Right renal pelvis (tissue), 4 donors: ENCODE measurements at regions not wholly inside any gene's neighbourhood (a gene's known extent, or its start where the extent isn't known, plus 50 kb on each side); places are given as distances from the start of the nearest gene placed in this dataset.

ENCODE experiments used
- DNase-seq, 4 donors: peaks; one replicate each; pipeline ENCODE4 v3.0.0-alpha.2; 2013; ENCODE audit warnings: low read depth in 4 of 4, low spot score in 3 of 4, missing footprints in 1 of 4

GRCh38 chr9:126217797-126218196 is 108.8 kb upstream of the MVB12B start:
- no peak for DNase-seq

GRCh38 chr9:126218359-126219125 is 108.1 kb upstream of the MVB12B start:
- no peak for DNase-seq

GRCh38 chr9:126219166-126219565 is 107.5 kb upstream of the MVB12B start:
- no peak for DNase-seq

GRCh38 chr9:126219648-126220063 is 107.0 kb upstream of the MVB12B start:
- DNase-seq = no peak

DNA sequence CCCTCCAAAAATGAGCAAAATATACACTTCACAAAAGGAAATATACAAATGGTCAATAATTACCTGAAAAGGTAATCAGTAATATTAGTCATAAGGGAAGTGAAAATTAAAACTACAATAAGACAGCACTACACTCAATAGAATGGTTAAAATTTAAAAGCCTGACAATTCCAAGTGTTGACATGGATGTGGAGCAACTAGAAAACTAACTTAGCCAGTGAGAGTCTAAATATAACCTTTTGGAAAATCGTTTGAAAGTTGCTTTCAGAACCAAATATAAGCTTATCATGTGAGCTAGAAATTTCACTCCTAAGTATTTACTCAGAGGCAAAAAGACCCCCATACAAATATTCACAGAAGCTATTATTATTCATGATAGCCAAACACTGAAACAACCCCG is 105.1 kb upstream of the MVB12B start:
- DNase-seq = no peak

- DNase-seq = no peak
Observed at GRCh38 chr9:126222363-126222834, 104.2 kb upstream of the MVB12B start.

DNA sequence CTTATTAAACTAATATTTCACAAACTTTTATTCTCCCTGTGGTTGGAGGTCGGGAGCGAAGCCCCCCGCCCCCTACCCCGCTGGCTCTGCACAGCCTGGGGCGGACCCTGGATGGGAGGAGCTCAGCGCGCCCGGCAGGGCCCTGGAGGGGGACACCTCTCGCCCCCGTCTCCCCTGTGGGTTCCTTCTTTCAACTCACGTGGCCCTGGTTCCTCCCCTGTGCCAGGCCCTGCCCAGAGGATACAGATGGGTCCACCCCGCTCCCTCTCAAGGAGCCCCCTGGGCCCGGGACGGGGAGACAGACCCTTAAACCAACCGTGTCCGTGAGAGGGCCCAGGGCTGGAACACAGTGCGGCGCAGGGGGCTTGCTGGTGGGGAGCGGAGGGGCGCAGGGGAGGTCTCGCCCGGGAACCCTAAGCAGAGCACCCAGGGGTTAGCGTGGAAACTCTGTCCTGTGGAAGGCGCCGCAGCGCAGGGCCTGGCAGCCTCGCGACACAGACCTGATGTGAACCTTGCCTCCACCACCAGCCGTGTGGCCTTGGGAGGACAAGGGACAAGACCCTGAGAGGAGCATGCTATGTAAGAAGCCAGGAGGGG is 103.7 kb upstream of the MVB12B start:
- no peak for DNase-seq

DNA sequence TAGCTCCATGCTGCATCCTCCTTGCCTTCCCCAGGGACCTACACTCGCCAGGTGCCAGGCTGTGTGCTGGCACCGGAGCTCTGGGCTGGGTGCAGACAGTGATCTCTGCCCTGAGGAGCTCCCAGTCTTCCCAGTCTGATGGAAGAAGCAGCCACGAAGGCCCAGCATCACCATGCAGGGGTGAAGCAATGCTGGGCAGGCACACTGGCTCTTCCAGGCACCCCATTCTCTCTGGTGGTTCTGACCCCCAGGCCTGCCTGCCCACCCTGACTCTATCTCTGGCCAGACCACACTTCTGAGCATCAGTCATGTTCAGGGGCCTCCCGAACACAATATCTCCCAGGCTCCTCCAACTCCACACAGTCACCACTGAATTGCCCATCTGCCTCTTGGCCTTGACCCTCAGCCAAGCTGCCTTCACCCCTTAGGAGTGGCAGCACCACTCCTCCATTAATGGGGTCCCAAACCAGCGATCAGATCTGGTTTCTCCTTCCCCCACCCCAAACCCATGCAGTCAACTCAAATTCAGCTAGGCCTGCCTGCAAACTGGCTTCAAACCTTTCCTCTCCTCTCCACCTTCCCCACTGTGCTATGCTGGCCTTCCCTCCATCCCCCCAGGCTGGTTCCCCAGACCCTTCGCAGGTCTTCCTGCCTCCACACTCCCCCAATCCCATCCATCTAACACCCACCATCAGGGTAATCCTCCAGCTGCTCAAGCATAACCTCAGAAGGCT is 102.7 kb upstream of the MVB12B start:
- no peak for DNase-seq

GRCh38 chr9:126225611-126226609 is 100.7 kb upstream of the MVB12B start:
- DNase-seq = no peak

GRCh38 chr9:126226991-126227936 is 99.4 kb upstream of the MVB12B start:
- DNase-seq = no peak

DNA sequence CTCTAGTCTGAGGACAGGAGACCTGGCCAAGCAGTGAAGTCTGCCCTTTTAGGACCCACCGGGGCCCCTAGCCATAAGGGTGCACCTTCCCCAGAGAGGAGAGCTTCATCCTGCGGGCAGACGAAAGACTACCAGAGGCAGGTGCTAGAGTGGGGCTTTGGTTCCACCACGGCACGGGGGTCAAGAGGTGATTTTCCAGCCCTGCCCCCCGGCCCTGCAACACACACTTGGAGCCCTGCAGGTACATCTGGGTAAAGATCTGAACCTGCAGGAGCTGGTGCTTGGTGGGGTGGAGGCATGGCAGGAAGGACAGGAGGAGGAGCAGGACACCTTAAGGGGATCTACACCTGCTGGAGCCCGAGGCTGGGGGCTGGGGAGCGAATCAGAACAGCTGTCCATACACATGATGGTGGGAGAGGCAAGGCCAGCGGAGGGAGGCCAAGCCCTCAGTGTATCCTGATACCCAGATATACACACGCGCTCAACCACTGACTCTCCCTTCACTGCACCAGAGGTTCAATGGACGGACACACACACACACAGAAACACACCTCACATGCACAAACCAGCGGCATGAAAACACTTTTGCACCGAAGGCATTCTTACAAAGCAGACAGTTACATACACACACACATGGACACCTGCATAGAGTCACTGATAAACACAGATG is 98.4 kb upstream of the MVB12B start:
- no peak for DNase-seq

GRCh38 chr9:126228781-126229444 is 97.7 kb upstream of the MVB12B start:
- DNase-seq = peak; percentile 48 to 65 (median 51)

DNA sequence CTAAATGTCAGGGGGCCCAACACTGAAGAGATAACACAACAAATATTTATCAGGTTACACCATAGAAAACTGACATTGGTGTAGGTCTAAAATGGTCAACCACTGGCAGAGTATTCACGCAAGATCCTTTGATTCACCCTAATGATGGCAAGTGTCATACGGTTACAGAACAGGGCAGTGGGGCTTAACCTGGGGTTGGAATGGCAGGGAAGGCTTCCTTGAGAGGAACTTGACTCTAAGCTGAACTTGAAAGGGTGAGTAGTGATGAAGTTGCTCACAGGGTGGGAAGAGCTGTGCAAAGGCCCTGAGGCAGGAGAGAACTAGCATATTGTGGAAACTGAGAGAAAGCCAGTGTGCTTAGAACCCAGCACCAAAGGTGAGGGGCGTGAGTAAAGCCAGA is 97.1 kb upstream of the MVB12B start:
- no peak for DNase-seq

GRCh38 chr9:126230692-126231091 is 95.9 kb upstream of the MVB12B start:
- no peak for DNase-seq

DNA sequence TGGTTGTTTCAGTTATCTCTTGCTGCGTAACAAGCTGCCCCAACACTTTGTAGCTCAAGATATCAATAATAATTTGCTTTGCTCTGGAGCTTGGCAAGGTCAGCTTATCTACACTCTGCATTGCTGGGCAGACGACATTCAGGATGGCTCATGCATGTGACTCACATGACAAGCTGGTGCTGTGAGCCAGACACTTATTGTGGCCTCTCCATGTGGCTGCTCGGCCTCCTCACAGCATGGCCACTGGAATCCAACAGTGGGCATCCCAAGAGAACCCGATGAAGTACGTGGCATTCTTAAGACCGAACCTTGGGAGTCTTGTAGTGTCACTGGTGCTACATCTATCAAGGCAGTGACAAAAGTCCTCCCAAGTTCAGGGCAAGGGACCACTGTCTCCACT is 94.2 kb upstream of the MVB12B start:
- no peak for DNase-seq

GRCh38 chr9:126233175-126233574 is 93.5 kb upstream of the MVB12B start:
- no peak for DNase-seq

DNA sequence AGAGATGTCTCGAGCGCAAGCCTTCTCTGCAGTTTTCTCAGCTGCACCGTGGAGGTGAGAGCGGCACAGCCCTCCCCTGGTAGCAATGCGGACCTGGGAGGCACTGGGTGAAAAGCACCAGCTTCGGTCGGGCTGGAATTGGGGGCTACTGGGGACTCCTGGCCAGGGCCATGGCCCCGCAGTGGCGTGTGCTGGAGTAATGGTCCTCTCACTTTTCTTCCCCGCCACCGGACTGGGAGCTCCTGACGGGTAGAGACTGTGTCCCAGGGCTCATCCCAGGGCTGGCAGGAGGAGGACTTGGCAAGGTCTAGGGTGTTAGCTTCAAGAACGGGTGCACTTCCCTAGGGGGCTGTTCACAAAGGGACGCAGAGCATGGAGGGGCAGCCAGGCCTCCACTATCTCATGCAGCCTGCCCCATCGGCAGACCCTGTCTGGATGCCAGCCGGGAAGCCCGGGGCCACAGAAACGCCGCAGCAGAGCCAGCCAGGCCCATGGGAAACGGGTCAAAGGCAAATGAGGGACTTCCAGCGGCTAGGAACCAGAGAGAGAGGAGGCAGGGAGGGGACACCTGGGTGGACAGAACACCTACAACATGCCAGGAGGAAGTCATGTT is 92.6 kb upstream of the MVB12B start:
- DNase-seq = no peak
